Keratinocyte (primary cell): ENCODE measurements at regions not wholly inside any gene's neighbourhood (a gene's known extent, or its start where the extent isn't known, plus 50 kb on each side); places are given as distances from the start of the nearest gene placed in this dataset.
A peak's percentile ranks its signal among the peaks of the same experiment; 100 is the strongest.

Source experiments
- DNase-seq: peaks from one replicate; pipeline ENCODE4 v3.0.0-alpha.2; 2011; ENCODE audit warnings: low read depth, missing footprints, low spot score
- FAIRE-seq: peaks from 2 replicates; lab custom pipeline; 2011; peaks lifted over from hg19 to GRCh38; lab: Jason Lieb, UNC
- H2AFZ ChIP-seq: 2 replicates; pipeline ENCODE4 v1.6.0; 2012; ENCODE audit warnings: low read length, control low read depth, inconsistent platforms; ENCODE audit not compliant: control insufficient read depth
- H3K27ac ChIP-seq: 2 replicates; pipeline ENCODE4 v1.5.1; 2011; ENCODE audit warnings: low read length; ENCODE audit not compliant: control insufficient read depth, insufficient read depth
- H3K27me3 ChIP-seq: 3 replicates; pipeline ENCODE4 v1.6.0; 2011; ENCODE audit warnings: low read length; ENCODE audit not compliant: control insufficient read depth, insufficient read depth; ENCODE audit errors: extremely low read depth
- H3K36me3 ChIP-seq, 2 experiments: 2 replicates in 1 of 2; 3 replicates in 1 of 2; pipeline ENCODE4 v1.5.1; 2011; ENCODE audit warnings: low read length in 2 of 2, mild to moderate bottlenecking in 1 of 2; ENCODE audit not compliant: control insufficient read depth in 2 of 2, insufficient read depth in 2 of 2; ENCODE audit errors: extremely low read depth in 1 of 2
- H3K4me1 ChIP-seq: 3 replicates; pipeline ENCODE4 v1.5.1; 2011; ENCODE audit warnings: low read length; ENCODE audit not compliant: control insufficient read depth, insufficient read depth; ENCODE audit errors: extremely low read depth
- H3K4me2 ChIP-seq: 3 replicates; pipeline ENCODE4 v1.6.0; 2011; ENCODE audit warnings: low read depth, low read length; ENCODE audit not compliant: control insufficient read depth, insufficient read depth; ENCODE audit errors: extremely low read depth
- H3K4me3 ChIP-seq, 3 experiments: fragments of 200-600 bp in 1 of 3; sonication (generic) in 1 of 3; 2 replicates in 2 of 3; 3 replicates in 1 of 3; pipeline ENCODE4 v1.5.1; 2011 to 2016; ENCODE audit warnings: low read length in 3 of 3, mild to moderate bottlenecking in 3 of 3, control low read depth in 2 of 3, inconsistent platforms in 1 of 3, low read depth in 1 of 3, mixed read lengths in 1 of 3, mixed run types in 1 of 3, moderate library complexity in 1 of 3; ENCODE audit not compliant: control insufficient read depth in 2 of 3, insufficient read depth in 2 of 3; ENCODE audit errors: extremely low read depth in 1 of 3
- H3K79me2 ChIP-seq: 2 replicates; pipeline ENCODE4 v1.6.0; 2012; ENCODE audit warnings: low read length; ENCODE audit not compliant: control insufficient read depth, insufficient read depth
- H3K9ac ChIP-seq: 3 replicates; pipeline ENCODE4 v1.6.0; 2011; ENCODE audit warnings: low read length; ENCODE audit not compliant: control insufficient read depth, insufficient read depth; ENCODE audit errors: extremely low read depth
- H3K9me1 ChIP-seq: 3 replicates; pipeline ENCODE4 v1.6.0; 2011; ENCODE audit warnings: low read length; ENCODE audit not compliant: control insufficient read depth, insufficient read depth; ENCODE audit errors: extremely low read depth
- H3K9me3 ChIP-seq: 2 replicates; pipeline ENCODE4 v1.5.1; 2012; ENCODE audit warnings: low read depth, low read length; ENCODE audit not compliant: control insufficient read depth
- H4K20me1 ChIP-seq: 3 replicates; pipeline ENCODE4 v1.6.0; 2011; ENCODE audit warnings: low read length; ENCODE audit not compliant: control insufficient read depth, insufficient read depth; ENCODE audit errors: extremely low read depth
- EZH2 ChIP-seq: IDR thresholded peaks from one replicate; pipeline ENCODE4 v1.6.1; 2012; ENCODE audit warnings: inconsistent platforms, mild to moderate bottlenecking, low read length, moderate library complexity
- dilution Hi-C: fragments of 300-500 bp; cut with MboI; formaldehyde crosslinking; loops from one replicate; pipeline ENCODE4 v1.7.0; 2020; ENCODE audit warnings: low sequenced_read_pairs; ENCODE audit not compliant: extremely low pct_ligation_motif_present
- TF ChIP-seq, protein P1 (sequence below), 3 experiments: IDR thresholded peaks in 1 of 3; conservative IDR thresholded peaks in 1 of 3; optimal IDR thresholded peaks in 1 of 3; 2 replicates in 2 of 3; 3 replicates in 1 of 3; pipeline versions ENCODE3 to v1.5.1; 2011; ENCODE audit warnings: low read length in 3 of 3, mild to moderate bottlenecking in 3 of 3, moderate library complexity in 2 of 3, control low read depth in 1 of 3, inconsistent platforms in 1 of 3; ENCODE audit not compliant: insufficient read depth in 2 of 3; ENCODE audit errors: extremely low read depth in 1 of 3

- no peaks in the 10 kb centered on the region for H3K79me2 ChIP-seq
- DNase-seq (no peak), FAIRE-seq (no peak)
- no peaks in the 10 kb centered on the region for H3K9me3 ChIP-seq
- H2AFZ ChIP-seq, result no peak overlapping the region
- dilution Hi-C loops, result no loop called here
- no peaks in the 10 kb centered on the region for H4K20me1 ChIP-seq
- H3K9ac ChIP-seq, result no peak overlapping the region
- no peak overlapping the region for H3K4me2 ChIP-seq
- no peaks in the 10 kb centered on the region for H3K27me3 ChIP-seq
- no peaks in the 10 kb centered on the region for H3K36me3 ChIP-seq
- H3K4me3 ChIP-seq, result no peak overlapping the region
- H3K9me1 ChIP-seq, result no peaks in the 10 kb centered on the region
- no peak for TF ChIP-seq EZH2
- TF ChIP-seq, protein P1, sequence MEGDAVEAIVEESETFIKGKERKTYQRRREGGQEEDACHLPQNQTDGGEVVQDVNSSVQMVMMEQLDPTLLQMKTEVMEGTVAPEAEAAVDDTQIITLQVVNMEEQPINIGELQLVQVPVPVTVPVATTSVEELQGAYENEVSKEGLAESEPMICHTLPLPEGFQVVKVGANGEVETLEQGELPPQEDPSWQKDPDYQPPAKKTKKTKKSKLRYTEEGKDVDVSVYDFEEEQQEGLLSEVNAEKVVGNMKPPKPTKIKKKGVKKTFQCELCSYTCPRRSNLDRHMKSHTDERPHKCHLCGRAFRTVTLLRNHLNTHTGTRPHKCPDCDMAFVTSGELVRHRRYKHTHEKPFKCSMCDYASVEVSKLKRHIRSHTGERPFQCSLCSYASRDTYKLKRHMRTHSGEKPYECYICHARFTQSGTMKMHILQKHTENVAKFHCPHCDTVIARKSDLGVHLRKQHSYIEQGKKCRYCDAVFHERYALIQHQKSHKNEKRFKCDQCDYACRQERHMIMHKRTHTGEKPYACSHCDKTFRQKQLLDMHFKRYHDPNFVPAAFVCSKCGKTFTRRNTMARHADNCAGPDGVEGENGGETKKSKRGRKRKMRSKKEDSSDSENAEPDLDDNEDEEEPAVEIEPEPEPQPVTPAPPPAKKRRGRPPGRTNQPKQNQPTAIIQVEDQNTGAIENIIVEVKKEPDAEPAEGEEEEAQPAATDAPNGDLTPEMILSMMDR (optimal IDR thresholded peaks at IDR 0.05 in 1 of 3, IDR thresholded peaks at IDR 0.05 in 1 of 3, conservative IDR thresholded peaks at IDR 0.05 in 1 of 3; ENCODE audit: extremely low read depth in 1 of 3, insufficient read depth in 2 of 3, low read length in 3 of 3), result peak; percentile 21 to 56 (median 23)
- H3K27ac ChIP-seq, result no peak overlapping the region
- peaks cover 45% of the 10 kb centered on the region for H3K4me1 ChIP-seq
These were observed 77.5 kb upstream of the RIPOR2 start for GRCh38 chr6:25013246-25013645.

- Histone ChIP-seq H4K20me1 (no peaks in the 10 kb centered on the region), H3K36me3 (no peaks in the 10 kb centered on the region), H3K9ac (no peak overlapping the region), H3K9me3 (no peaks in the 10 kb centered on the region), H3K9me1 (no peaks in the 10 kb centered on the region), H3K27me3 (no peaks in the 10 kb centered on the region), H3K79me2 (no peaks in the 10 kb centered on the region), H2AFZ (no peak overlapping the region), H3K4me1 (peaks cover 45% of the 10 kb centered on the region), H3K27ac (no peak overlapping the region), H3K4me3 (no peak overlapping the region), H3K4me2 (no peak overlapping the region)
- TF ChIP-seq, protein P1 (optimal IDR thresholded peaks at IDR 0.05 in 1 of 3, IDR thresholded peaks at IDR 0.05 in 1 of 3, conservative IDR thresholded peaks at IDR 0.05 in 1 of 3; ENCODE audit: extremely low read depth in 1 of 3, insufficient read depth in 2 of 3, low read length in 3 of 3), result no peak
- no peak for TF ChIP-seq EZH2
- DNase-seq (no peak), FAIRE-seq (no peak)
- dilution Hi-C loops, result no loop called here
These were observed 78.6 kb upstream of the RIPOR2 start for GRCh38 chr6:25014369-25014768.
